ENCODE measurements at regions not wholly inside any gene's neighbourhood (a gene's known extent, or its start where the extent isn't known, plus 50 kb on each side); places are given as distances from the start of the nearest gene placed in this dataset.

GRCh38 chr2:15018814-15019213, 386.3 kb downstream of the LRATD1 start:
- Histone ChIP-seq H3K27ac (ENCODE audit: low read depth, low read length) (no peak overlapping the region), H3K79me1 (ENCODE audit: low read depth, low read length) (no peaks in the 10 kb centered on the region), H2BK5ac (ENCODE audit: low read depth, low read length) (no peak overlapping the region), H3K4ac (replicated peaks; ENCODE audit: insufficient read length, low read depth, low read length) (no peak overlapping the region), H4K91ac (replicated peaks; ENCODE audit: insufficient read length, low read length) (no peak overlapping the region), H2BK120ac (replicated peaks; ENCODE audit: low read depth, low read length) (no peak overlapping the region), H2BK20ac (ENCODE audit: low read length) (no peak overlapping the region), H3K79me2 (ENCODE audit: control insufficient read depth in 1 of 2, insufficient read depth in 2 of 2, low read length in 2 of 2) (no peaks in the 10 kb centered on the region), H3K56ac (replicated peaks; ENCODE audit: insufficient read length, low read depth, low read length) (no peak overlapping the region), H3K36me3 (ENCODE audit: control insufficient read depth in 2 of 4, insufficient read depth in 4 of 4, low read length in 3 of 4) (no peaks in the 10 kb centered on the region), H2BK15ac (ENCODE audit: low read length) (no peak overlapping the region), H4K8ac (ENCODE audit: extremely low read depth, insufficient read depth, low read length) (no peak overlapping the region), H3K9ac (replicated peaks in 1 of 4; ENCODE audit: extremely low read depth in 1 of 4, low read depth in 3 of 4, low read length in 3 of 4) (no peak overlapping the region), H3K9me3 (ENCODE audit: insufficient read depth in 2 of 2, low read depth in 1 of 2, low read length in 1 of 2) (no peaks in the 10 kb centered on the region), H2BK12ac (ENCODE audit: low read depth, low read length) (no peak overlapping the region), H3K4me2 (ENCODE audit: insufficient read depth in 1 of 2, low read depth in 2 of 2, low read length in 2 of 2) (no peak overlapping the region), H4K20me1 (replicated peaks in 1 of 2; ENCODE audit: control insufficient read depth in 1 of 2, insufficient read depth in 2 of 2, low read length in 2 of 2) (no peaks in the 10 kb centered on the region), H2AFZ (ENCODE audit: low read length) (no peak overlapping the region), H4K5ac (ENCODE audit: insufficient read length, low read depth, low read length) (no peak overlapping the region), H3K23me2 (ENCODE audit: low read depth, low read length) (no peaks in the 10 kb centered on the region), H3K27me3 (replicated peaks in 1 of 4; ENCODE audit: control insufficient read depth in 3 of 4, extremely low read depth in 1 of 4, insufficient read depth in 3 of 4, low read length in 3 of 4) (no peaks in the 10 kb centered on the region), H3K18ac (ENCODE audit: extremely low read depth, low read length) (no peak overlapping the region), H3K23ac (ENCODE audit: insufficient read length) (no peak overlapping the region), H2AK5ac (ENCODE audit: low read depth, low read length) (no peak overlapping the region), H3K4me1 (replicated peaks in 1 of 4; ENCODE audit: control insufficient read depth in 3 of 4, insufficient read depth in 4 of 4, low read length in 3 of 4) (no peaks in the 10 kb centered on the region), H3K14ac (ENCODE audit: insufficient read length) (no peak overlapping the region), H3K4me3 (ENCODE audit: extremely low read depth in 1 of 4, insufficient read depth in 2 of 4, low read depth in 3 of 4, low read length in 4 of 4) (no peak overlapping the region)
- ChIA-PET CTCF (ENCODE audit: partially characterized antibody) (no interaction called here), POLR2A (ENCODE audit: partially characterized antibody) (no interaction called here)
- WGBS, 2 experiments (ENCODE audit: extremely low coverage in 1 of 2, insufficient coverage in 1 of 2, insufficient read length in 1 of 2, insufficient replicate concordance in 2 of 2, low coverage in 1 of 2, low lambda C conversion rate in 2 of 2, missing lambda C conversion rate in 1 of 2), result 92 to 100% methylated on average over 1 of the region's 1 CpG
- no peak for FAIRE-seq
- no peak for DNase-seq (ENCODE audit: low read depth in 1 of 2, low spot score in 2 of 2)
- TF ChIP-seq SUZ12 (IDR thresholded peaks at IDR 0.05; ENCODE audit: low read length), result no peak
- no peak for TF ChIP-seq BRCA1 (IDR thresholded peaks at IDR 0.05; ENCODE audit: low read depth, low read length)
- no peak for TF ChIP-seq ATF3 (IDR thresholded peaks at IDR 0.05; ENCODE audit: insufficient read depth, low read depth, low read length)
- no peak for TF ChIP-seq RFX5 (IDR thresholded peaks at IDR 0.05; ENCODE audit: borderline replicate concordance, low read depth, low read length)
- TF ChIP-seq BCL11A (IDR thresholded peaks at IDR 0.05; ENCODE audit: low read depth in 2 of 2, low read length in 2 of 2), result no peak
